H1 (cell line): ENCODE measurements at regions not wholly inside any gene's neighbourhood (a gene's known extent, or its start where the extent isn't known, plus 50 kb on each side); places are given as distances from the start of the nearest gene placed in this dataset.
"Not testable (repeated sequence)": the region's sequence is repeated elsewhere in the genome, so short reads cannot be mapped to it uniquely, and the experiment has no call there.

Experiments used
- CTCF ChIA-PET: fragments of 300-600 bp; sonication (Branson Sonifier 250); formaldehyde crosslinking; loops from one replicate; lab custom pipeline; 2021; ENCODE audit not compliant: partially characterized antibody; lab: Charles Lee
- POLR2A ChIA-PET: fragments of 300-600 bp; sonication (Branson Sonifier 250); formaldehyde crosslinking; loops from one replicate; lab custom pipeline; 2021; ENCODE audit warnings: inconsistent platforms; ENCODE audit not compliant: partially characterized antibody; lab: Charles Lee
- DNase-seq, 2 experiments: peaks; one replicate each; pipeline versions ENCODE4 v3.0.0 to v3.0.0-alpha.2; 2010 to 2022; ENCODE audit warnings: low spot score in 2 of 2, low read depth in 1 of 2, mixed read lengths in 1 of 2
- FAIRE-seq: peaks from 2 replicates; lab custom pipeline; 2011; peaks lifted over from hg19 to GRCh38; lab: Jason Lieb, UNC
- H2AFZ ChIP-seq: 2 replicates; pipeline ENCODE4 v1.8.1; 2012; ENCODE audit warnings: low read length, inconsistent platforms
- H2AK5ac ChIP-seq: 2 replicates; pipeline ENCODE4 v1.6.1; 2013; ENCODE audit warnings: low read depth, low read length
- H2BK120ac ChIP-seq: replicated peaks from 2 replicates; pipeline ENCODE3; 2013; ENCODE audit warnings: low read depth, low read length, inconsistent platforms
- H2BK12ac ChIP-seq: 2 replicates; pipeline ENCODE4 v1.6.1; 2013; ENCODE audit warnings: low read depth, low read length
- H2BK15ac ChIP-seq: 2 replicates; pipeline ENCODE4 v1.6.1; 2013; ENCODE audit warnings: low read length
- H2BK20ac ChIP-seq: 2 replicates; pipeline ENCODE4 v1.6.1; 2013; ENCODE audit warnings: low read length
- H2BK5ac ChIP-seq: 2 replicates; pipeline ENCODE4 v1.6.1; 2013; ENCODE audit warnings: low read depth, low read length
- H3K14ac ChIP-seq: 2 replicates; pipeline ENCODE4 v1.6.1; 2013; ENCODE audit warnings: inconsistent platforms; ENCODE audit not compliant: insufficient read length
- H3K18ac ChIP-seq: 2 replicates; pipeline ENCODE4 v1.6.1; 2013; ENCODE audit warnings: low read length; ENCODE audit errors: extremely low read depth
- H3K23ac ChIP-seq: 2 replicates; pipeline ENCODE4 v1.6.1; 2013; ENCODE audit warnings: inconsistent platforms; ENCODE audit not compliant: insufficient read length
- H3K23me2 ChIP-seq: 2 replicates; pipeline ENCODE4 v1.6.1; 2013; ENCODE audit warnings: low read depth, low read length
- H3K27ac ChIP-seq: 2 replicates; pipeline ENCODE4 v1.6.1; 2011; ENCODE audit warnings: low read depth, low read length, inconsistent platforms
- H3K27me3 ChIP-seq, 4 experiments: replicated peaks in 1 of 4; 1 replicate in 1 of 4; 2 replicates in 3 of 4; pipeline versions ENCODE4 v1.6.1 to v1.8.1; 2011 to 2013; ENCODE audit warnings: low read length in 3 of 4, mild to moderate bottlenecking in 3 of 4, inconsistent platforms in 2 of 4, mixed read lengths in 2 of 4, moderate library complexity in 1 of 4; ENCODE audit not compliant: control insufficient read depth in 3 of 4, insufficient read depth in 3 of 4; ENCODE audit errors: extremely low read depth in 1 of 4
- H3K36me3 ChIP-seq, 4 experiments: 2 replicates each; pipeline versions ENCODE4 v1.6.1 to v1.8.1; 2011 to 2013; ENCODE audit warnings: mild to moderate bottlenecking in 4 of 4, low read length in 3 of 4, moderate library complexity in 2 of 4, control low read depth in 1 of 4, inconsistent platforms in 1 of 4; ENCODE audit not compliant: insufficient read depth in 4 of 4, control insufficient read depth in 2 of 4
- H3K4ac ChIP-seq: replicated peaks from 2 replicates; pipeline ENCODE3; 2013; ENCODE audit warnings: low read length, low read depth, mixed read lengths, inconsistent platforms; ENCODE audit not compliant: insufficient read length
- H3K4me1 ChIP-seq, 4 experiments: replicated peaks in 1 of 4; 1 replicate in 1 of 4; 2 replicates in 3 of 4; pipeline versions ENCODE4 v1.6.1 to v1.8.1; 2011 to 2013; ENCODE audit warnings: low read length in 3 of 4, inconsistent platforms in 2 of 4, mixed read lengths in 1 of 4; ENCODE audit not compliant: insufficient read depth in 4 of 4, control insufficient read depth in 3 of 4
- H3K4me2 ChIP-seq, 2 experiments: 2 replicates each; pipeline versions ENCODE4 v1.6.1 to v1.8.1; 2011 to 2013; ENCODE audit warnings: low read depth in 2 of 2, low read length in 2 of 2, control low read depth in 1 of 2, inconsistent platforms in 1 of 2, mild to moderate bottlenecking in 1 of 2; ENCODE audit not compliant: insufficient read depth in 1 of 2
- H3K4me3 ChIP-seq, 4 experiments: fragments of 200-600, 300-600 bp in 1 of 4; sonication (generic), shearing (Covaris generic), sonication (Bioruptor Twin) in 1 of 4; 2 replicates each; pipeline versions ENCODE4 v1.5.1 to v1.8.1; 2011 to 2016; ENCODE audit warnings: low read length in 4 of 4, low read depth in 3 of 4, control low read depth in 2 of 4, inconsistent platforms in 2 of 4, mild to moderate bottlenecking in 2 of 4, mixed read lengths in 1 of 4, moderate library complexity in 1 of 4; ENCODE audit not compliant: insufficient read depth in 2 of 4; ENCODE audit errors: extremely low read depth in 1 of 4
- H3K56ac ChIP-seq: replicated peaks from 2 replicates; pipeline ENCODE3; 2013; ENCODE audit warnings: low read depth, mild to moderate bottlenecking, mixed read lengths, low read length, inconsistent platforms; ENCODE audit not compliant: insufficient read length
- H3K79me1 ChIP-seq: 2 replicates; pipeline ENCODE4 v1.6.1; 2013; ENCODE audit warnings: low read depth, low read length, control low read depth
- H3K79me2 ChIP-seq, 2 experiments: 2 replicates each; pipeline versions ENCODE4 v1.6.1 to v1.8.1; 2012 to 2013; ENCODE audit warnings: low read length in 2 of 2, mild to moderate bottlenecking in 2 of 2, inconsistent platforms in 1 of 2; ENCODE audit not compliant: insufficient read depth in 2 of 2, control insufficient read depth in 1 of 2
- H3K9ac ChIP-seq, 4 experiments: replicated peaks in 1 of 4; 1 replicate in 1 of 4; 2 replicates in 3 of 4; pipeline versions ENCODE4 v1.6.1 to v1.8.1; 2011 to 2013; ENCODE audit warnings: low read depth in 3 of 4, low read length in 3 of 4, control low read depth in 2 of 4, mild to moderate bottlenecking in 2 of 4, moderate library complexity in 2 of 4, inconsistent platforms in 1 of 4; ENCODE audit errors: extremely low read depth in 1 of 4
- H3K9me3 ChIP-seq, 2 experiments: 2 replicates each; pipeline versions ENCODE4 v1.6.1 to v1.8.1; 2012 to 2013; ENCODE audit warnings: mild to moderate bottlenecking in 2 of 2, moderate library complexity in 2 of 2, control low read depth in 1 of 2, inconsistent platforms in 1 of 2, low read depth in 1 of 2, low read length in 1 of 2, mixed read lengths in 1 of 2; ENCODE audit not compliant: insufficient read depth in 2 of 2
- H4K20me1 ChIP-seq, 2 experiments: replicated peaks in 1 of 2; 2 replicates each; pipeline versions ENCODE3 to v1.8.1; 2011 to 2013; ENCODE audit warnings: inconsistent platforms in 2 of 2, low read length in 2 of 2, mild to moderate bottlenecking in 1 of 2; ENCODE audit not compliant: insufficient read depth in 2 of 2, control insufficient read depth in 1 of 2
- H4K5ac ChIP-seq: 2 replicates; pipeline ENCODE4 v1.6.1; 2013; ENCODE audit warnings: low read length, low read depth, mixed read lengths, inconsistent platforms; ENCODE audit not compliant: insufficient read length
- H4K8ac ChIP-seq: 2 replicates; pipeline ENCODE4 v1.8.0; 2013; ENCODE audit warnings: mild to moderate bottlenecking, moderate library complexity, low read length, inconsistent platforms; ENCODE audit not compliant: insufficient read depth; ENCODE audit errors: extremely low read depth
- H4K91ac ChIP-seq: replicated peaks from 2 replicates; pipeline ENCODE3; 2013; ENCODE audit warnings: low read length, mixed read lengths, inconsistent platforms; ENCODE audit not compliant: insufficient read length
- WGBS, 2 experiments: shearing (Covaris generic) in 1 of 2; methylation state at CpG; one replicate each; pipeline versions ENCODE4 v1.1.6 to v1.1.7; 2013 to 2015; ENCODE audit warnings: low lambda C conversion rate in 2 of 2, mixed read lengths in 2 of 2, inconsistent platforms in 1 of 2, low coverage in 1 of 2, missing lambda C conversion rate in 1 of 2; ENCODE audit not compliant: insufficient replicate concordance in 2 of 2, insufficient coverage in 1 of 2, insufficient read length in 1 of 2; ENCODE audit errors: extremely low coverage in 1 of 2, missing lambda C conversion rate in 1 of 2; 5-methylcytosine and 5-hydroxymethylcytosine counted together

GRCh38 chr9:39828457-39828856 is 473.0 kb downstream of the SPATA31A1 start:
- H4K20me1 ChIP-seq, H4K5ac ChIP-seq, H3K23ac ChIP-seq, H3K4me2 ChIP-seq, H3K14ac ChIP-seq, H3K4me1 ChIP-seq, H3K79me2 ChIP-seq, H3K23me2 ChIP-seq, H3K4ac ChIP-seq, H2BK15ac ChIP-seq, H3K56ac ChIP-seq, H3K4me3 ChIP-seq, H3K79me1 ChIP-seq, H3K18ac ChIP-seq, H2BK120ac ChIP-seq, POLR2A ChIA-PET, H3K9me3 ChIP-seq, H4K8ac ChIP-seq, H2AK5ac ChIP-seq, H4K91ac ChIP-seq, DNase-seq, H3K9ac ChIP-seq, H2BK12ac ChIP-seq, H2AFZ ChIP-seq, FAIRE-seq, H2BK20ac ChIP-seq, H3K27me3 ChIP-seq, H3K36me3 ChIP-seq, H2BK5ac ChIP-seq, CTCF ChIA-PET, H3K27ac ChIP-seq: not testable (repeated sequence)
- WGBS, 2 experiments = no CpG with 5 or more reads among the region's 4 CpGs
